ENCODE measurements at regions not wholly inside any gene's neighbourhood (a gene's known extent, or its start where the extent isn't known, plus 50 kb on each side); places are given as distances from the start of the nearest gene placed in this dataset.

DNA sequence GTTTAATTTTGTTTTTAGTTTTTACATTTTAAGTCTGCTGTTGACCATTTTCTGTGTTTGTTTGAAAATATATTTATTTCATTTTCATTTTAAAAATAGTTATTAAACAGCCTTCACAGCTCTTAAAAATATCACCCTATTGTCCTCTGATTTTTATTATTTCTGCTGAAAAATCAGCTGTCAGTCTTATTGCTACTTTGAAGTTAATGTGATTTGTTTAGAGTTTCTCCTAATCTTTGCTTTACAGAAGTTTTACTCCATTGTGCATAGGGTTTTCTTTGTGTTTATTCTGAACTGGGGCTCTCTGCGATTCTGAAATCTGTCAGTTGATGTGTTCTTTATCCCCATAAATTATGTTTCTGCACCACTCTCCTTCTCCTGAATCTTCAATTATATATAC lies 486.3 kb downstream of the SOX5 start:
- Mint-ChIP-seq H3K27ac (ENCODE audit: unreplicated experiment) (no peak overlapping the region), H3K36me3 (ENCODE audit: low read depth) (peaks cover 18% of the 10 kb centered on the region), H3K4me3 (ENCODE audit: unreplicated experiment) (no peak overlapping the region), H3K27me3 (ENCODE audit: low read depth) (no peaks in the 10 kb centered on the region), H3K4me1 (ENCODE audit: low read depth) (no peaks in the 10 kb centered on the region), H3K9me3 (ENCODE audit: low read depth) (peaks cover 41% of the 10 kb centered on the region)
- no peak for DNase-seq (ENCODE audit: low spot score)
- TF ChIP-seq, protein P1, sequence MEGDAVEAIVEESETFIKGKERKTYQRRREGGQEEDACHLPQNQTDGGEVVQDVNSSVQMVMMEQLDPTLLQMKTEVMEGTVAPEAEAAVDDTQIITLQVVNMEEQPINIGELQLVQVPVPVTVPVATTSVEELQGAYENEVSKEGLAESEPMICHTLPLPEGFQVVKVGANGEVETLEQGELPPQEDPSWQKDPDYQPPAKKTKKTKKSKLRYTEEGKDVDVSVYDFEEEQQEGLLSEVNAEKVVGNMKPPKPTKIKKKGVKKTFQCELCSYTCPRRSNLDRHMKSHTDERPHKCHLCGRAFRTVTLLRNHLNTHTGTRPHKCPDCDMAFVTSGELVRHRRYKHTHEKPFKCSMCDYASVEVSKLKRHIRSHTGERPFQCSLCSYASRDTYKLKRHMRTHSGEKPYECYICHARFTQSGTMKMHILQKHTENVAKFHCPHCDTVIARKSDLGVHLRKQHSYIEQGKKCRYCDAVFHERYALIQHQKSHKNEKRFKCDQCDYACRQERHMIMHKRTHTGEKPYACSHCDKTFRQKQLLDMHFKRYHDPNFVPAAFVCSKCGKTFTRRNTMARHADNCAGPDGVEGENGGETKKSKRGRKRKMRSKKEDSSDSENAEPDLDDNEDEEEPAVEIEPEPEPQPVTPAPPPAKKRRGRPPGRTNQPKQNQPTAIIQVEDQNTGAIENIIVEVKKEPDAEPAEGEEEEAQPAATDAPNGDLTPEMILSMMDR (IDR thresholded peaks at IDR 0.05), result no peak

DNA sequence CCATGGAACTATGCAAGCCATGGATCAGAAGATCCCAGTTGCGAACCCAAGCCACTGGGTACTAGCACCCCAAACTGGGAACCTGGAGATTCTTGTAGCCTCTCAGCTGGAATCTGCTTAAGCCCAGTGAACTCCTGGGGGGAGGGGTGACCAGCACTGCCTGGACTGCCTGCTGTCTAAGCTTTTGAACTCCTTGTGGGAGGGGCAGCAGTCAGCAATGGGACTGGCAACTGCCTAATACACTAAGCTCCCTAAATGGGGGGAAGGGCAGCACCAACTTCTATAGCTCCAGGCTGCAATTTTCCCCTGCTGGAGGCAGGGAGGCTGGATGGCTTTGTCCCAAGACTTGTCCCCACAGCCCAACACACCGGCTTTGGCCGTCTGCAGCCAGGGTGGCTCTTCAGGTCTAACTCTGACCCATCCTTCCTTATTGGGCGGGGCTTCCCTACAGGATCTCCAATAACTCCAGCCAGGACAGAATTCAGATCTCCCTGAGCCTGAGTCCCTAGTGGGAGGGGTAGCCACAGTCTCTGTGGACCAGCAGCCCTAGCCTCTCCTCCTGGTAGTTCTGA lies 485.1 kb downstream of the SOX5 start:
- Mint-ChIP-seq H3K27me3 (ENCODE audit: low read depth) (no peaks in the 10 kb centered on the region), H3K36me3 (ENCODE audit: low read depth) (peaks cover 18% of the 10 kb centered on the region), H3K4me3 (ENCODE audit: unreplicated experiment) (no peak overlapping the region), H3K4me1 (ENCODE audit: low read depth) (no peaks in the 10 kb centered on the region), H3K27ac (ENCODE audit: unreplicated experiment) (no peak overlapping the region), H3K9me3 (ENCODE audit: low read depth) (peaks cover 53% of the 10 kb centered on the region)
- TF ChIP-seq, protein P1 (IDR thresholded peaks at IDR 0.05), result no peak
- DNase-seq (ENCODE audit: low spot score), result no peak

DNA sequence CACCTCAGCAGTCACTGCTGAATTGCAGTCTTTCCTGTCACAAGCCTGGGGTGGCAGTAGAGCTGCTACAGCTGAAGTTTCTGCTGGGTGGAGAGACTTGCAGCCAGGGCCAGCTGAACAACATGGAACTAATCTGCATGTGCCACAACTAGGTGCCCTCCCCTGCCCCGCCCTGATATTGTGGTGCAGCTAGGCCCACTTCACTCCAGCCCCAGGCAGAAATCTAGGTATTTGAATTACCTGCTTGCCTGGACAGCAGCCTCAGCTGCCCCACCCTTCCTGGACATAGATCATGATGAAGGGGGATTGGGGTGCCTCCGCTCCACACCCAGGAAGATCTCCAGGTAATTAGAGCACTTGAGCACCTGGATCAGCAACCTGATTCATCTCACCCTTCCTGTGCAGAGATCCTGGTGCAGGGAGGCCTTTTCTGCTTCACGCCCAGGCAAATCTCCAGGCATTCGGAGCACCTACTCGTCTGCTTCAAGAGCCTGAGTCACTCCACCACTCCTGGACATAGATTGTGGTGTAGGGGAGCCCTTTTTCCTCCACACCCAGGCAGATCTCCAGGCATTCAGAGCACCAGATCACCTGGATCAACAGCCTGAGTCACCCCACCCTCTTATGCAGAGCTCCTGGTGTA lies 477.0 kb downstream of the SOX5 start:
- Mint-ChIP-seq H3K27me3 (ENCODE audit: low read depth) (no peaks in the 10 kb centered on the region), H3K36me3 (ENCODE audit: low read depth) (peaks cover 7% of the 10 kb centered on the region), H3K4me3 (ENCODE audit: unreplicated experiment) (no peak overlapping the region), H3K27ac (ENCODE audit: unreplicated experiment) (no peak overlapping the region), H3K9me3 (ENCODE audit: low read depth) (peaks cover 34% of the 10 kb centered on the region), H3K4me1 (ENCODE audit: low read depth) (no peaks in the 10 kb centered on the region)
- no peak for DNase-seq (ENCODE audit: low spot score)
- TF ChIP-seq, protein P1 (IDR thresholded peaks at IDR 0.05), result no peak

DNA sequence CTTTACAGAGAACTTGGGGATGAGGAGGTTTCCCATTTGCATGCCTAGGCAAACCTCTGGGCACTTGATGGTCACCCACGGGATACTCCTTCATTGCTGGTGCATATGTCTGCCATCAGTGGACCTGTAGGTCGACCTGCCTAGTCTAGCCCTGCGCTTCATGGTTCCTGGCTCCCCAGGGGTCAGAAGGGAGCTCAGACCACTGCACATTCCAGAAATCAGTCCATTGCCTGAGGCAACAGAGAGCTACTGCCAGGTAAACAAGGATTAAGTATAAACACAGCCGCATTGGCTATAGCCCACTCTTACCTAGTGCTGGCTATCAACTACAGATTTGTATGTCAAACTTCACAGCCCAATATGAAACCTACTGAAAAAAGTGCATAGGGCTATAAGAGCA lies 476.4 kb downstream of the SOX5 start:
- no peak overlapping the region for H3K27ac Mint-ChIP-seq (ENCODE audit: unreplicated experiment)
- DNase-seq (ENCODE audit: low spot score), result no peak
- peaks cover 34% of the 10 kb centered on the region for H3K9me3 Mint-ChIP-seq (ENCODE audit: low read depth)
- no peak overlapping the region for H3K4me3 Mint-ChIP-seq (ENCODE audit: unreplicated experiment)
- no peaks in the 10 kb centered on the region for H3K4me1 Mint-ChIP-seq (ENCODE audit: low read depth)
- TF ChIP-seq, protein P1 (IDR thresholded peaks at IDR 0.05), result no peak
- no peaks in the 10 kb centered on the region for H3K27me3 Mint-ChIP-seq (ENCODE audit: low read depth)
- peaks cover 6% of the 10 kb centered on the region for H3K36me3 Mint-ChIP-seq (ENCODE audit: low read depth)

DNA sequence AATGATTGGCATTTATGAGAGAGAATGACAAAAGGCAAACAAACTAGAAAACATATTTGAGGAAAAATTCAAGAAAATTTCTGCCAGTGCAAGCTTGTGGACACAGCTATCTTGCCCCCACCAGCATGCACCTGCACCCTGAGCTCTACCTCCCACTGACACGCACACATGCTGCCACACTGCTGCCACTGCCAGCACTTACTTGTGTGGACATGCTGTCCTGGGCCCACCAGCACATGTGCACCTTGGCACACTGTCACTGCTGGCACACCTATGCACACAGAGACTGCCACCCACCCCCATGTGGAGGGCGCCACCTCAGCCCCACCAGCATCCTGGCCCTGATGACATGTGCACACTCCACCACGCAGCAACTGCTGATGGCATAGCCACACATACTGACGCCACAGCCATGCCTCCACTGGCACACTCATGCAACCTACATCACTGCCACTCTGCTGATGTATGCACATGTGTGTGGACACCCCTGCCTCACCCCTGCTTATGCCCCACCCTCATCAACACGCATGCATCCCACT lies 475.0 kb downstream of the SOX5 start:
- Mint-ChIP-seq H3K9me3 (ENCODE audit: low read depth) (peaks cover 32% of the 10 kb centered on the region), H3K27me3 (ENCODE audit: low read depth) (no peaks in the 10 kb centered on the region), H3K4me3 (ENCODE audit: unreplicated experiment) (no peak overlapping the region), H3K36me3 (ENCODE audit: low read depth) (peaks cover 8% of the 10 kb centered on the region), H3K27ac (ENCODE audit: unreplicated experiment) (no peak overlapping the region), H3K4me1 (ENCODE audit: low read depth) (no peaks in the 10 kb centered on the region)
- TF ChIP-seq, protein P1 (IDR thresholded peaks at IDR 0.05), result no peak
- DNase-seq (ENCODE audit: low spot score), result no peak

All from chondrocyte (in vitro differentiated cells).